ENCODE measurements at regions not wholly inside any gene's neighbourhood (a gene's known extent, or its start where the extent isn't known, plus 50 kb on each side); places are given as distances from the start of the nearest gene placed in this dataset.

- DNase-seq (ENCODE audit: low read depth in 3 of 3) = no peak
Observed at GRCh38 chr16:59179446-59180082, 445.4 kb upstream of the GOT2 start.

DNA sequence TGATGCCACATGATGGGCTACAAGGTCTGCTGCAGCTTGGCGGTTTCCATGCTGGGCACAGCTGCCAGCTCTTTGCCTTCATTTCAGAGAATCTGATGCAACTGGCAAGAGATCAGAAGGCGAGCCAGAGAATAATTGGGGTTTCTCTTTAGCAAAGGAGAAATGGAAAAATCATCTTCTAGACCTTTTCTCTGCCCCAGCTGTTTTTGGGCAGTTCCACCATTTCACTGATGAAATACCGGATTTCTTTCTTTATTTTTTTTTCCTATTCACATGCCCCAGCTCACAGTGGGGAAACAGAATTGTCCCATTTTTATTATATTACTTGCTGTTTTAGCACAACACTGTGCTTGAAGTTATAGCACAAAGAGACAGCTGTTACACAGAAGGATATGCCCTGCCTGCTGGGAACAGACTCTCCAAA is 439.3 kb upstream of the GOT2 start:
- DNase-seq (ENCODE audit: low read depth in 3 of 3) = no peak

DNA sequence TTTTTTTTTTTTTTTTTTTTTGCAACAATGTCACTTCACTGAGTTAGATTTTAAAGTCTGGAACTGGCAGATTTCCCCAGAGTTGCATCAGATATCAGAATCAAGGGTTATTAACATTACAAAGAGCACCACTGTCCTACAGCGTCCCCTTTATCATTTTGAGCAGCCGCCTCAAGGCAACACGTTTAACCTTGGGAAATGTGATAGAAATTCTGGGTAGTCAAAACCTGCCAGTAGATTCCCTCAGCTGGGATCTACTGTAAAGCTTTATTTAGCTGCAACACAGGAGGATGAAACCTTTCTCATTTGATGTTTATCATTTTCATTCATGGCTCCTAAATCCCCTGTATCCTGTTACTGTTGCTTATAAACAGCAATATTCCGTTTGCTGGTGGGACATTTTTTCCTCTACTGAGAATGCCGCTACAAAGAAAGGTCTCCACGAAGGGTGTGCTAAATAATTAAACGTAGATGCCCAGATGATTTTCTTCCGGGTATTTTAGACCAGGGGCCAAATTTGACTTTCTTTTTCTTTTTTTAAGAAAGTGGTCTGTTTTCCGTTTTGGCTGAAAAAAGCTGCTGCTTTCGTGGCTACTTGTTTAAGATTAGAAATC is 436.1 kb upstream of the GOT2 start:
- no peak for DNase-seq (ENCODE audit: low read depth in 3 of 3)

DNA sequence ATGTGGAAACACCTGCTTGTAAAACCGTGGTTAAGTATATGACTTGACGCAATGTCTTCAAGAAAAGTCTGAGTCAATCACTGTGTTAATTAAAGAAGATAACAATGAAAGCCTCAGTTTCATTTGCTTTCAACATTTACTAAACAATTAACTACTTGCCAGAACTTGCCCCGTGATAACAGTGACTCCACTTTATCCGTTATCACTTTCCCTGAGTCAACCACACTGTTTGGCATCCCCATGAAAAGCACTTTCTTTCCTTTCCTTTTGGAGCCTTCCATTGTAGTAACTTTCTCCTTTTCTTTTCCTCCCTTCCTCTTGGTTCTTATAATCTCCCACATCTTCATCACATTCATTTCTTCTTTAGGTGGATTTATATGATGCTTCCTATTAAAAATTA is 435.1 kb upstream of the GOT2 start:
- no peak for DNase-seq (ENCODE audit: low read depth in 3 of 3)

DNA sequence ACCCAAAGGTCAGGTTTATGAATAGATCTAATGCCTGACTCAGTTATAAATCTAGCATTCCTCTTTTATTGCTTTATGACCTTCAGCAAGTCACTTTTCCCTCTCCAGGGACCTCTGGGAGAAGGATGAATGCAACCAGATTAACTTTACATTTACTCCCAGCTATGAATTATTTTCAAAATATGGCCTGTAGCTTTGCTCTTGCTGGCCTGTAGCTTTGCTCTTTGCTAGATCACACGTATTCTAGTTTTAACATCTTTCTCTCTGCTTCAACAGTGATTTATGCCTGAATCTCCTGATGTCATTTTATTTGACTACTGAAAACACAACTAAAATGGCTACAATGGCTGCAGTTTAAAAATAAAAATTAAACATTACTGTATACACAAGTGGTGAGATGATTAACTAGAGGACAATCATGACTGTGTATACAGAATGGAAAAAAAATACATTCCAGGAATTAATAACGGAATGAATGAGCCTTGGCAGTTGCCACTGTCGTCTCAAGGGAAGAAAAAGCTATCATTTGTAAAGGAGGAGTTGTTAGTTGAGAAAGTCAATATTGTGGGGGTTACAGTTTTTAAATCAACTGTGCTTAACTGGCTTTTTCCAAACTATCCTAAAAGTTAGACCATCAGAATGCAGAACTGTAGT is 434.5 kb upstream of the GOT2 start:
- no peak for DNase-seq (ENCODE audit: low read depth in 3 of 3)

DNA sequence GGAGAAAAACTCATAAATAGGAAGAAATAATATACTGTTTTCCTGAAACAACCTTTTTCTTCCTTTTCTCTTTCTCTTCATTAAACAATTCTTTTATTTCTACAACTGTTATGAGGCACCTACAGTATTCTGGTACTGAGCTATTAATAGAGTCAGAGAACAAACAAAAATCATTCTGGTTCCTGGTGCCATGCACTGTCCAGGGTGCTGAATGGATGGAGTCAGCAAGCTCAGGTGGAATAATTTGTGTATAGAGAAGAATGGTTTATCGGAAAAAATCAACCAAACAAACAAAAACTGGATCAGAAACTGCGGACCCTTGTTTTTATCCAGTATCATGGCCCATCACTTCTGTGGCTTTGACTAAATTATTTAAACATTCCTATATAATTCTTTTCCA is 430.3 kb upstream of the GOT2 start:
- no peak for DNase-seq (ENCODE audit: low read depth in 3 of 3)

- DNase-seq (ENCODE audit: low read depth in 3 of 3) = no peak
Observed at GRCh38 chr16:59163371-59164055, 429.4 kb upstream of the GOT2 start.

DNA sequence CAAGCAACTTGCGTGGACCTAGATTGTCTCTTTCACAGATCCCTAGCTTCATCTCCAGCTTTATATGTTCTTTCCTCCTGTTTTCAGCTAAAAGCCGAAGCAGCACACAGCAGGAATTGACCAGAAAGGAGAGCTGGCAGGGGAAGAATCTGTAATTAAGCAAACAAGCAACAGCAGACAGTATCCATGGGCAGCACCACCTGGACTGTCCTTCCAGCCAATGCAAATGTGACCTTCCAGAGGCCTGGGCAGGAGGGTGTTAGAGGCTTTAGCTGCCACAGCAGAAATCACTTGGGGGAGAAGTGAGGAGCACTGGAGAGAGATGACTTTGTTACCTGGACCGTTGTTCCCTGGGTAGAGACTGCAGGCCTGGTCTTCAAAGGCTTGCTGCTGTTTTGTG is 427.6 kb upstream of the GOT2 start:
- DNase-seq (ENCODE audit: low read depth in 3 of 3) = no peak

DNA sequence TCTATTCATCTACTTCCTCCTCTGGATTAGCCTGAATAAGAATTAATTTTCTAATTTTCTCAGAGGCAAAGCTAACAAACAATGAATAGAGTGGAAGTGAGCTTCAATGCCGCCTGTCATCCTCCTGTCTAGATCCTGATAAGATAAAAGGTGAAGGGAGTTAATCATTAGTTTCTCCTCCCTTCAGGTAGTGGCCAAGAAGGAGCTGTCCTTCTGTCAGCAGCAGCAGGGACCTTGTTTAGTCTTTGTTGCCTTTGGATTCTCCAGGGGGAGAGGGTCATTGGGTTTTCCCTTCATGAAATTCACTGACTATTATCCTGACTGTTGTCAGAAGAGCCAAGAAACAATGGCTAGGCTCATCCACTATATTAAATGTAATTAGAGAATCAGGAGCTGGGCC is 420.2 kb upstream of the GOT2 start:
- no peak for DNase-seq (ENCODE audit: low read depth in 3 of 3)

GRCh38 chr16:59148769-59149155 is 414.6 kb upstream of the GOT2 start:
- no peak for DNase-seq (ENCODE audit: low read depth in 3 of 3)

DNA sequence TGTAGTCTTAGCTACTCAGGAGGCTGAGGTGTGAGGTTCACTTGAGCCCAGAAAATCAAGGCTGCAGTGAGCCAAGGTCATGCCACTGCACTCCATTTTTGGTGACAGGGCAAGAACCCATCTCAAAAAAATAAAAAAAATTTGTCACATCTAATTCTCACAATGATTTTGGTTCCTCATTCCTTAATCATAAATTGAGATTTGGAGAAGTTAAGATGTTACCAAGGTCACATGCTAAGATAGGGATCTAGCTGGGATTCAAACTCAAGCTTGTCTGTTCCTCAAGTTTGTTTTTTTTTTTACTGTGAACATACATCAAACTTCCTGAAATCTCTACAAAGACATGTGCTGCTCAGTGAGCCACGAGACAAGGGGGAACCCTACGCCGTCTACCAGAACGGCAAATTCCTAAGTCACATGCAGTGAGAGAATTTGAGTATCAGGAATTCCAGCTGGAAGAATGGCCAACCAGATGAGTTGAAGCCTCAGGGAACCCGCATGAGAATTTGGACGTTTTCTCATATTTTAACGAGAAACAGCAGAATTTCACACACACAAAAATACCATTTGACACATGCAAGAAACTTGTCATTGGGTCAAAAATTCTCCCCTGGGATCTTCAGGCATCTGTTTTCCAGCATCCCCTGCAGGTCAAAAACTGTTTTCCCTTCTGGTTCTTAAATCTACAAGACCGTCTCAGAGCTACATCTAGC is 414.1 kb upstream of the GOT2 start:
- no peak for DNase-seq (ENCODE audit: low read depth in 3 of 3)

GRCh38 chr16:59146140-59146539 is 412.0 kb upstream of the GOT2 start:
- no peak for DNase-seq (ENCODE audit: low read depth in 3 of 3)

DNA sequence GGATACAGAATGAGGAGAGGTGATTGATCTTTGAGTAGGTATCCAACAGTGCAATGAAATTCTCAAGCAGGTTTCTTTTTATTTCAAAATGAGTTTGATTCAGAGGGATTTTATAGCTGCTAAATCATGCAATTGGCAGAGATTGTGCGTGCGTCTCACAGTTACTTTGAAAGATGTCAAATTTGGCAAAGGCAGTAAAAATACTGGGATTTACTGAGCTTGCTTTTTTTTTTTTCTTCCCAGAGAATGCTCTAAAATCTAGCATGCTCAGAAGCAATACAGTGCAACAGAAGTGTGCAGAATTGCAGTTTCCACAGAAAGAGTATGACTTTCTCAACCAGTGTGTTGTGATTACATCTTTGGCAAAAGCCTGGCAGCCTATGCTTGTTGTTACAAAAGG is 410.7 kb upstream of the GOT2 start:
- no peak for DNase-seq (ENCODE audit: low read depth in 3 of 3)

DNA sequence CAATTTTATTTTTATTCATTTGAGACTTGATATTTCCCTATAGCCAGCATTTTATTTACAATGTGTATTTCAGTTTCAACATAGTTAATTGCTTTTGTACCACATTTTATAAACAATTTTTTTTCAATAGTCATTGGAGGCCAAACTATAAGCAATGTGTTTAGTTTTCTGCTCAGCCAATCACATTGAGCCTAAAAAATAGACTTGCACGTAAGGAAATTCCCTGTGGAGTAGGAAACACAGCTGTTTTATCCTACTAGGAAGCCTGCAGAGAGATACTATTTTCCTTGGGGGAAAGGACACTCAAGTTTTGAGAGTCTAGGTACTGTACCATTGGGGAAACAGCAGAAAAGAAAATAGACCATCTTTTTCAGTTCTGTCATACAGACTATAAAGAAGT is 410.2 kb upstream of the GOT2 start:
- DNase-seq (ENCODE audit: low read depth in 3 of 3) = no peak

- DNase-seq (ENCODE audit: low read depth in 3 of 3) = no peak
Observed at GRCh38 chr16:59126486-59126885, 392.4 kb upstream of the GOT2 start.

GRCh38 chr16:59124056-59124455 is 389.9 kb upstream of the GOT2 start:
- no peak for DNase-seq (ENCODE audit: low read depth in 3 of 3)

DNA sequence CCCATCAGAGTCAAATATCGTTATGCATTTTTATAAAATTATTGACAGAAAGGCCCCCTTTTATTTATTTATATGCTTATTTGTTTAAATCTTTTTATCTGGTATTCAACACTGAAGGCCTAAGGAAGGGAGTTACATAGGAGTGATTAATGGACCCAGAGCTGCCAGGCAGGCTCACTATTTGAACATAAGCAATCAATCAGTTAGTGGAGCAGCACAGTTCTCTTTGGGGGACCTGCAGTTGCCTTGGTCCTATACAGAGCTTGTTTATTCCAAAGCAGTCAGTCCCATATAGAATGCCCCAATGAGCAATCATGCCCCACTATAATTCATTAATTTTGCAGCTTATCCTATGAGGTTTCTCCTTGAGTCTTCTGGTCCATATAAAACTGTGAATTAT is 389.4 kb upstream of the GOT2 start:
- DNase-seq (ENCODE audit: low read depth in 3 of 3) = no peak

DNA sequence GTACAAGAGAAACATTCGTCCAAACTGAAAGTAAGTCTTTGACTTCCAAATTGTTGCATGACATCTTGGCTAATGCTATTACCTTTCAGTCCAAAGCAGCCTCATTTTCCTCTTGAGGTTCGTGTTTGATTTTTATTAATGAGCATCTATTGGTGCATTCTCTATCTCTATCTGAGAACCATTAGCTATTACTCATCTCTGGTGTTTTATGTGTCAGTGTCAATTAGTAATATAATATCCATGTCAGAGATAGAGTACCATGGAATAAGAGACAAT is 388.1 kb upstream of the GOT2 start:
- DNase-seq (ENCODE audit: low read depth in 3 of 3) = no peak

DNA sequence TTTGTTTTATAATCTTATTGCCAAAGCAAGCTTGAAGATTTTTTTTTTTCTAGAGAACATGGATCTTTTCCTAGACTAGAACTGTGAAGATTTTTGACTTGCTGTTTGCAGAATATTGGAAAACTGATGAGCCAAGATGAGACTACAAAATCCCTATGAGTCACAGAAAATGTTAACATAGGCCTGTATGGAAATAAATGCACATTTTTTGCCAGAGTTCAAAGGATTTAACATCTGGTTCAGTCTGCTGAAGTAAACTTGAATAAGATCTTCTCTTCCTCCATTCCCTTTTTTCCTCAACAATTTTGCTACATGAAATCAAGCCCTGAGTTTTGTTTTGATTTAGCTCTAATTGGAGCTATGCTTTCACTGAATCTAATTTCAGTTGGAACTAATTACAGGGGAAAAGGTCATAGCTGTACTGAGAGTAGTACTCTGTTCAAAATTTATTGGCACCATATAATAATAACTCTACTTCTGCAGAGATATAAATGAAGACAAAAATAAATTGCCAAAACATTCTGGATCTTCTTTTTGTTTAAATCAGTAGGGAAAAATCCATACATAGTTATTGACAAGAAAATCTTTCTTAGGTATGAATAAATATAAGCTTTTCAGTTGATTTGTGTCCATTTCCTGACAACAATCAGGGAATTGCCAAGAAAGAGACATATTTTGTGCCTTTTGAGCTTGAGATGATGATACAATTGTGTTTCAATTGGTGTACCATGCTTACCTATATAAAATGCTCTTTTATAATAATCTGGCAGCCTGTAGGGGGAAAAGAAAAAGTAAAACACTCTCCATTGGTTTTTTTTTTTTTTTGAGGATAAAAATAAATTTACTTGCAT is 387.5 kb upstream of the GOT2 start:
- DNase-seq (ENCODE audit: low read depth in 3 of 3) = no peak

- DNase-seq (ENCODE audit: low read depth in 3 of 3) = no peak
Observed at GRCh38 chr16:59116744-59117143, 382.6 kb upstream of the GOT2 start.

- DNase-seq (ENCODE audit: low read depth in 3 of 3) = no peak
Observed at GRCh38 chr16:59114790-59115189, 380.7 kb upstream of the GOT2 start.

All from stimulated activated CD4-positive, alpha-beta T cell treated with anti-CD3 and anti-CD28 coated beads, TNF-alpha, amount 100 ng/mL, for 48 hours (primary cell).